GM10266 (cell line): ENCODE measurements at regions not wholly inside any gene's neighbourhood (a gene's known extent, or its start where the extent isn't known, plus 50 kb on each side); places are given as distances from the start of the nearest gene placed in this dataset.
A peak's percentile ranks its signal among the peaks of the same experiment; 100 is the strongest.

ENCODE experiments used
- DNase-seq: peaks from one replicate; pipeline ENCODE4 v3.0.0; 2012; ENCODE audit errors: extremely low spot score
- CTCF ChIP-seq: IDR thresholded peaks from 2 replicates; pipeline ENCODE4 v1.5.1; 2012; ENCODE audit warnings: mild to moderate bottlenecking, low read depth; ENCODE audit not compliant: control insufficient read depth, insufficient read depth; ENCODE audit errors: missing control alignments

DNA sequence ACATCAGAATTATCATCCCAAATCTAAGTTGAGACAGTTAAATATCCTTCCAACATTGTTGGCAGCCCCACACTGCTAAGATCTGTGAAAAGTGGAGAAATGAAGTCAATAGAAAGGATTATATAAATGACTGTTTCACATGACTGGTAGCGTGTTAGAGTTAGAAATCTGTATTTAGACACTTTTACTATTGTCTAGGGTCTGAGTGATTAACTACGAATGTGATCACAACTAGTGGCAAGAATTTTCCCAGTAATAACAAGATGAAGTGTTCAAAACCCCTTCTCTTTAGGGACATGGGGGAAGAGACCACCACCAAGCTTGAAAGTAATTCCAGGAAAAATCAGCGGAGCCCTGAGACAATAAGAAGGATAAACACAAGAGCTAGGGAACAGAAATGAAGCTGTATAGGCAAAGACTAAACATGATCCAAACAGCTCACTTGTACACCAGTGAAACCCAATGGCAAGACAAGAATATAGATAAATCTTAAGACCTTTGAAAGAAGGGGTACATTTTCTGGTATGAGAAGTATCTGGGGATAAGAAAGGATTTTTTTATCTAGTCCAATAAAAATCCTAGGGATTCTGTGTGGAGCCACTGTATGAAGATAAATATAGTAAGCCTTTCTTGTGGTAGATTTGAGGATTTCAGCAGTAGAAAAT lies 646.6 kb upstream of the USP24 start:
- TF ChIP-seq CTCF = no peak
- no peak for DNase-seq

- no peak for DNase-seq
- TF ChIP-seq CTCF = peak; percentile 5
Measured at GRCh38 chr1:55860798-55861519, 645.8 kb upstream of the USP24 start.

DNA sequence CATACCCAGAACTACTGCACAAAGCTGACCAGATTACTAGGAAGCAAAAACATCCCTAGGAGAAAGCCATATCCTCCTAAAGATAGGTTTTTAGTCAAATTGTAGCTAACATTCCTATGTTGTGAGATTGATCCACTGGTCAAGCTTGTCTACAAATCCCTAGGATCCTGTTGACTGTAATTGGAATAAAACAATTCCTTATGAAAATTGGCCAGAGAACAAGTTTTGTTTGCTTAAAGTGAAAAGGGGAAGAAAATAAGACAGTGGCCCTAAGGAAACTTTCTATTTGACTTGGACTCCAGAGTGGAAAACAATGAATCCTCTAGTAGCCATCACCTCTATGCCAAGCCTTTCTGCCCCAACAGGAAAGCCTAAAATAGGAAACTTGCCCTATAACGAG lies 645.2 kb upstream of the USP24 start:
- TF ChIP-seq CTCF = no peak
- DNase-seq = no peak

- DNase-seq = no peak
- no peak for TF ChIP-seq CTCF
Measured at GRCh38 chr1:55854911-55855310, 639.7 kb upstream of the USP24 start.

- no peak for DNase-seq
- no peak for TF ChIP-seq CTCF
Measured at GRCh38 chr1:55848906-55849305, 633.7 kb upstream of the USP24 start.

GRCh38 chr1:55846051-55846450 lies 630.9 kb upstream of the USP24 start:
- no peak for TF ChIP-seq CTCF

DNA sequence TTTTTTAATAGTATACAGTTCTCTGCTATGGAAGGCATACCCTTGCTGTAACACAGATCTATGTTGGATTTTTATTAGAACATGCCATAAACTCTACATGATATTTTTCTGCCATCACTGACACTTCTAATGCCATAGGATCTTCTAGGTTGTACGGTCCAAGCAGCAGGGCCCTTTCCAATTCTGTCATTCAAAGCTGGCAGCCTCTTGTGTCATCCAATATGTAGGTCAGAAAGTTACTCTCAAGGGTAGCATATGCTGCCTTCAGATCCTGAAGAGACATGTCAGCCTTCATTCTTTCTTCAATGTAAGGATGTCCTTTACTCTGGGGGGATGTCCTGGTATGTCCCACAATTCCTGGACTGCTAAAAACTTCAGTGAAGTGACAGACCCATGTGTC lies 629.2 kb upstream of the USP24 start:
- no peak for TF ChIP-seq CTCF
- DNase-seq = no peak

More at GRCh38 chr1:55846051-55846450, 630.9 kb upstream of the USP24 start:
- no peak for DNase-seq
